Glomerular visceral epithelial cell (primary cell): ENCODE measurements at regions not wholly inside any gene's neighbourhood (a gene's known extent, or its start where the extent isn't known, plus 50 kb on each side); places are given as distances from the start of the nearest gene placed in this dataset.

Experiments
- DNase-seq: peaks from one replicate; pipeline ENCODE4 v3.0.0-alpha.2; 2016; ENCODE audit errors: extremely low spot score

DNA sequence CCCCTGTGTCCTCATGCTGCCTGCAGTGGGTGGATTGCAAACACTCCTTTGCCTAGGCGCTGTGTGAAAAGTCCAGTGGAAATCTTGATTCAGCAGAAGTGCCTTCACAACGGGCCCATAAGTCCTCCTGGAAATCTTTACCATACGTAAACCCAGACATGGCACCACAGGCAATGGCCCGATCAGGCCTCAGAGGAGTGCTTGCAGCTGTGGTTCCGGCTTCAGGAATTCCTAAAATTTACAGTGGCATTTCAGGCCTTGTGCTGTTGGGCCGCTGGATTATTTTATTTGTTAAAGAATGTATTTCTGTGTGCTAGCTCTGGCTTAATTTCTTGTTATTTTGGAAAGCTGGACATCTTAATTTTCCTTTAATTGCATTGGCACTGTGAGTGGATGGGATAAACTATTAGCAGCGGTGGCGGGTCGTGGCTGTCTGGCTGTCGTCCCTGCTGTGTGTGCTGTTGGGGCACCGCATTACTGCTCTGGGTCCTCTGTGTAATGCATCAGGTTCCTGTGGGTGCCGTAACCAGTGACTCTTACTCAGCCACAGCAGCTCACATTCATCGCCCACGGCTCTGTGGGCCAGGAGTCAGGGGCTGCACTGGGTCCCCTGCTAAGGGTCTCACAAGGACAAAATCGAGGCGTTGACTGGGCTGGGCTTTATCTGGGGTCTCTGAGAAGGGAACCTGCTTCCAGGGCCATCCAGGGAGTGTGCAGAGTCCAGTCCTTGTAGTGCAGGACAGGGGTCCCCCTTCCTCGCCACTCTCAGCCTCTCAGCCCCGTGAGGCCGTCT is 73.1 kb downstream of the RTP5 start:
- DNase-seq: no peak

GRCh38 chr2:241943209-241943850 is 73.8 kb downstream of the RTP5 start:
- DNase-seq: no peak

- DNase-seq: no peak
Measured at GRCh38 chr2:241943961-241944575, 74.5 kb downstream of the RTP5 start.

GRCh38 chr2:241944821-241945220 is 75.3 kb downstream of the RTP5 start:
- DNase-seq: no peak

DNA sequence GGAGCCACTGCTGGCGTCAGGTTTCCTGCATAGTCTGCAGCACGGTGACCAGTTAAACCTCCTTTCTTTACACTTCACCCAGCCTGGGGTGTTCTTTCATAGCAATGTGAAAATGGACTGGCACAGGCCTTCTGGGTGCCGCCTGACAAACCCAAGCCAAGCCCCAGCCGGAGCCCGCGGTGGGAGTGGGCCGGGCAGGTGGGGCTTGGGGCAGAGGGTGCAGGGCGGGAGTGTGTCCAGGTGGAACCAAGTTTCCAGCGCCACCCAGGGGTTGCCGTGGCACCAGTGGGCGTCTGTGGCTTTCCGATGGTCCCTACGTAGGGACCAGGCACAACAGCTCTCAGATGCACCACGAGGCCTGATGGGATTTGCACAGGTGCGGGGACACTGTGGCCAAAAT is 75.8 kb downstream of the RTP5 start:
- DNase-seq: no peak

DNA sequence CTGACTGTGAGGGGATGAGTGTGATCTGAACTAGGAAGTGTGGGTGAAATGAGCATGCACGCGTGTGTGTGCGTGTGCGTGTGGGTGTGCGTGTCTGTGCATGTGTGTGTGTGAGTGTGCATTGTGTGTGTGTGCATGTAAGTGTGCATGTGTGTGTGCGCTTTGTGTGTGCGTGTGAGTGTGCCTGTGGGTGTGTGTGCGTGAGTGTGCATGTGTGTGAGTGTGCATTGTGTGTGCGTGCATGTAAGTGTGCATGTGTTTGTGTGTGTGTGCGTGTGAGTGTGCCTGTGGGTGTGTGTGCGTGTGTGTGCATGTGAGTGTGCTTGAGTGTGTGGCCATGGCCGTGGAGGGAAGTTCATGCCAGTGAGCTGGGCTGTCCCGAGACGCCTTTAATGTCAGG is 76.3 kb downstream of the RTP5 start:
- no peak for DNase-seq

DNA sequence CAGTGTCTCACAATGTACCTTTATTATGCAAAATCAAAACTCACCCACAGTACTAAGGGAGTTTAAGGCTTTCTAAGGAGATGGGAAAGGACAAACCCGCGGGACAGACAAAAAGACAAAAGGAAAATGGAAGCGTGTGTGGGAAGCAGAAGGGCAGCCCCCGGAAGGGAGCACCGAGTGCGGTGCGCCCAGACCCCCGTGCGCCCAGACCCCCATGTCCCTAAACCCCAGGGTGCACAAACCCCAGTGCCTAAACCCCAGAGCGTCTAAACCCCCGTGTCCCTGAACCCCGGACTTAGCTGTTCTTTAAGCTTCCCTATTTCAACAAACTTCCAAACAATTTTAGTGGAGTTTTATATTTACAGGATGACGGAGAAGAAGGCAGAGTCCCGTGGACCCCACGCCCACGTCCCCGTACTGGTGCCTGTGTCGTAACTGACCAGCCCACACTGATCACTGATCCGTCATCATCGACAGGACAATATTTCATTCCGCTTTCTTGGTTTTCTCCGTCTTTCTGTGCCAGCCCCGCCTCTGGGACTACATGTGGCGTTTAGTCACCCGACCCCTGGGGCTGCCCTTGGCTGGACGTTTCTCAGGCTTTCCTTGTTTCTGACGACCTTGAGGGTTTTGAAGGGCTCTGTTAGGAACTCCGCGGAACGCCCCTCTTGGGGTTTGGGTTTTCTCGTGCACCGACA is 76.9 kb downstream of the RTP5 start:
- no peak for DNase-seq

DNA sequence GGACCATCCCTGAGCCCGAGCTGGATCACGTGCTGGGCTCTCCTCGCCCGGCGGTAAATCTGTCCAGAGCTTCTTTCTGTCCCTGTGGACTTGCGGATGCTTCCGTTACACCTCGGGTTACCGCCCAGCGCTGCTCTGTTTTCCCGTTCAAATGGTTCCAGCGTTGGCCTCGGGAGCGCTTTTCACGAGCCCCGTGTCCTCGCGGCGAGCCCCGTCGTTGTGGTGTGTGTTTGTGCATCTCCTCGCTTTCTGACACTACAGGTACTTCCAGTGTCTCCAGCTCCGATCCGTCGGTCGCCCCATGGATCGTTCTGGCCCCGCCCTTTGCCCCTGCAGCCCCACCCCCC is 77.4 kb downstream of the RTP5 start:
- no peak for DNase-seq

DNA sequence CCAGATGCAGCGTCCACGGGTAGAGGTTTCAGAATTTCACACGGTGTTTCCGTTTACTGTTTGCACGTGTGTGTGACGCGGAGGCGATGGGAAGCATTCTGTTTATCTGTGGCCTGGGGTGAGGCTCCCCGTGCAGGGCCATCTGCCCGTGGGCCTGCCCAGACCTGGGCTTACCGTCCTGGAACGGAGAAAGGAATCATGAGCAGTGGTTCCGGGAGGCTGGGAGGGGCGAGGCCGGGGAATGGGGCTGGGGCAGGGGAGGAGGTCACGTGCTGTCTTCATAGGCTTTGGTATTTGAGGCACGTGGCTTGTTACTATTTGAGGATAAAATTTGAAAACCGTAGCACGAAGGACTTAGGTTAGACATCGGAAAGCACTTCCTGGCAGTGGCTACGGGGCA is 77.9 kb downstream of the RTP5 start:
- no peak for DNase-seq

DNA sequence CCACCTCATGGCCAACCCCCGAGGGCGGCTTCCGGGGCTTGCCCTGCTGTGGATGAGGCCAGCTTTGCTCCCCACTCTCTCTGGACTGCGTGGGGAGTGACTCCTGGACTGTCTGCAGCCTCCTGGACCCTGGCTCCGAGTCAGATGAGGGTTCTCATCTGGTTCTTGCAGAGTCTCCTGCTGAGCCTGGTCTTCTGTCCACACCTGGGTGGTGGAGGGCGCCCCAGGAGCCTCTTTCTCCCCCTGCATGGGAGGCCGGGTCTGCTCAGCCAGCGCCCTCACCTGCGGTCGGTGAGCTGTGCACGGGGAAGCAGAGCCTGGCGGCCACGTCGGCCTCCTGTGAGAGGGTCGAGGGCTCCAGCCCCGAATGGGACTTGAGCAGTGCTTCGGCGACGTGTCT is 78.3 kb downstream of the RTP5 start:
- DNase-seq: no peak

DNA sequence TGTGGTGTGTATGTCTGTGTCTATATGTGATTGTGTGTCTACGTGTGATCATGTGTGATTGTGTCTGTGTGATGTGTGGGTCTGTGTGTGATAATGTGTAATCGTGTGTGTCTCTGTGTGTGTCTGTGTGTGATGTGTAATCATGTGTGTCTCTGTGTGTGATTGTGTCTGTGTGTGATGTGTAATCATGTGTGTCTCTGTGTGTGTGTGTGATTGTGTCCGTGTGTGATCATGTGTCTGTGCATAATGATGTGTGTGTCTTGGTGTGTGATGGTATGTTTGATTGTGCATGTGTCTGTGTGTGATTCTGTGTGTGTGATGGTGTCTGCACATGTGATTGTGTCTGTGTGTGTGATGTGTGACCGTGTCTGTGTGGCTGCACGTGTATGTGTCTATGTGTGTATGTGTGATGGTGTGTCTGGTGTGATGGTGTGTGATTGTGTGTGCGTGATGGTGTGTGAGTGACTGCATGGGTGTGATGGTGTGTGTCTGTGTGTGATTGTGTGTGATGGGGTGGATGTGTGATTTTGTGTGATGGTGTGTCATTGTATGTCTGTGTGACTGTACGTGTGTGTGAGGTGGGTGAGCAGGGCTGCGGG is 78.9 kb downstream of the RTP5 start:
- no peak for DNase-seq

DNA sequence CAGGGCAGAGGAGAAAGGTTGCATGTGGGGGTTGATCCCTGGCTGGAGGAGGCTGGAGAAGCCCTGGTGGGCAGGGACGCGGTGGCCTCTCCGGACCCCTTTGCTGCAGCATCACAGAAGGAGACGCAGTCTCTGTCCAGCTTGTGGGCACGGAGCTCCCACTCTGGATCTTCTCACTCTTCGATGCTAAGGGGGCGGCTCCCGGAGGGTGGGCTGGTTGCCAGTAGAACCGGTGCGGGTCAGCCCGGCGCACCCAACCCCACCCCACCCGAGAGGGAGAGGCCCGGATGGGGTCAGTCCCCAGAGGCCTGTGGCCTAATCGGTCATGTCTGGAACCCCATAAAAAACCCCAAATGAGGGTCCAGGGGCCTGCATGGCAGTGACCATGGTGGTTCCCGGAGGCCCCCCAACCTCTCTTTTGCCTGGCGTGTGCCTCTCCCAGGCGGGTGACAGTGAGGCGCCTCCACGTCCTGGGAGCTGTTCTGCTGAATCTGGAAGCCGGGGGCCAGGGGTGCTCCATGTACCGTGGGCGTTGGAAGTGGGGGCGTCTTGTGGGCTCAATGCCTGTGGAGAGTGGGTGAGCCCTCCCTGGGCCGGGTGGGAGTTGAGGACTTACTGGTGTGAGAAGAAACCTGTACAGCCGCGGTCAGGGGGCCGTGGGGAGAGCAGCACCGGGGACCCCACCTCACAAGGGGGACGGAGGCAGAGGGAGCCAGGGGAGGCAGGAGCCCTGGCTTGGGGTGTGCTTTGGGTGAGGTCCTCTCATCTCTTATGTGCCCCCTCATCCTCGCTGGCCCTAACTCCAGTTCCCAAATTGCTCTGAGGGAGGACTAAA is 79.6 kb downstream of the RTP5 start:
- DNase-seq: no peak

- DNase-seq: no peak
Measured at GRCh38 chr2:241949736-241950412, 80.3 kb downstream of the RTP5 start.

- peak; percentile 70 for DNase-seq
Measured at GRCh38 chr2:241950413-241951315, 81.1 kb downstream of the RTP5 start.

DNA sequence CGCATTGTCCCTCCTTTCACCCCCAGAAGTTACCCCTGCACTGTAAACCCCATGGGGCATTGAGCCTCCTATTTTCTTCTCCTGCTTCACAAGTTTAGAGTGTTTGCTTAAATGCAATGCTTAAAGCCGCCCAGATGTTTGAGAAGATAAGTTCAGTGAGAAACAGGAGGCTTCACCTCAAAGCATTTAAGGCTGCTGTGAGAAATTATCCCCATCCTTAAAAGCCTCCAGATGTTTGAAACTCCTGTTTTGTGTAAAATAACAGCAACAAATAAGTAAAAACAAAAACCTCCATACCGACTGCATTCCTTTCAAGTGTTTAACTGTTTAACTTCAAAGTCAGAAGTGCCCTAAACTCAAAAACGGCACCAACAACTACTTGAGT is 81.8 kb downstream of the RTP5 start:
- DNase-seq: no peak

DNA sequence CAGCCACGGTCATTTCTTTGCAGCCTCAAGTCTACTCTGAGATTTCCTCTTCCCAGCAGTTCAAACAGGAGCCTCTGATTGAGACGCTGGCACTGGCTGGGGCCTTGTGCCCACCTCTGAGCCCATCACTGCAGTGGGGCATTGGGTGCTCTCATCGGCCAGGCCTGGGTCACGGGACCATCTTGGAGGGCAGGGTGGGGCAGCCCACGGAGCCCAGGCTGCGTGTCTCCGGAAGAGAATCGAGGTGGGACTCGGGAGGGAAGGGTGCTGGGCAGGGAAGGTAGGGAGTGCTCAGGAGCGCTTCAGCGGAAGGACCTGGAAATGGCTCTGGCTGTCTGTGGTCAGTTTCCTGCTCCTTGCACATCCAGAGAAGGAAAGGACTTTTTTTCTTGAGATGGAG is 82.4 kb downstream of the RTP5 start:
- no peak for DNase-seq

DNA sequence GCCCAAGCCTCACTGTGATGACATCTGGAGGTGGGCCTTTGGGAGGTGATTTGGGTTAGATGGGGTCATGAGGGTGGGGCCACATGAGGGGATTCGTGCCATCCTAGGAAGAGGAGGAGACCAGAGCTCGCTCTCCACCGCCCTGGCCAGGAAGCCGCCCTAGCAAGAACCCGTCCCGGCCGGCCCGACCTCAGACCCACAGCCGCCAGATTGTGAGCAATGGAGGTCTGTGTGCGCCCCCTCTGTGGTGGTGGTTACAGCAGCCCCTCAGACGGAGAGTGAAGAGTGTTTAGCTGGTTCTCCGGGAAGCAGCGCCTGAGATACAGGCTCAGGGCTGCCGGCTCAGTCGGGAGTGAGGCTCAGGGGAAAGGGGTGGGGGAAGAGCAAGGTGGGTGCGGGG is 83.3 kb downstream of the RTP5 start:
- DNase-seq: no peak

GRCh38 chr2:241953324-241953928 is 83.9 kb downstream of the RTP5 start:
- no peak for DNase-seq

DNA sequence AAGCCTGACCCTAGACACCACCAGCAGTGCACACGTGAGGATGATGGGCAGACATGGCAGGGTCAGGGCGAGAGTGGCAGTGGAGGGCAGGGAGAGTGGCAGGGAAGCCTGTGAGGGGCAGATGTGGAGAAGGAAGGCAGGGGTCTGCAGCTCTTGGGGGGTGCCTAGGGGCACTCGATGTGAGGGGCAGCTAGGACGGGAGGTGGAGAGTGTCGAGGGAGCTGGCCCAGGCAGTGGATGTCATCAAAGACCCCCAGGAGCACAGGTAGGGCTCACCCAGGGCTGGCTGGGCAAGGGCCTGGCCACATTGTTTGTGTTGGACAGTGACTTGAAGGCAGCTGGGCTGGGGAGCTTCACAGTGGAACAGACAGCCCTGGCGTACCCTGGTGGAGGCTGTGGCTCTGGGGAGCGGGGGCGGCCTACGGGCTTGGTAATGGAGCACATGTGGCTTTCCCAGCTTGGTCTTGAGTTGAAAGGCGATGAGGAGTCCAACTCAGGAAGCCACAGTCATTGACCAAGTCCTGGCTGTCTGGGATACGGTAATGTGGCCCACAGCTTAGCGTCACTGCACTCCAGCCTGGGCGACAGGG is 87.1 kb downstream of the RTP5 start:
- DNase-seq: no peak
